Psoas muscle (tissue), 7 donors: ENCODE measurements at regions not wholly inside any gene's neighbourhood (a gene's known extent, or its start where the extent isn't known, plus 50 kb on each side); places are given as distances from the start of the nearest gene placed in this dataset.
A peak's percentile ranks its signal among the peaks of the same experiment; 100 is the strongest.

Experiments
- ATAC-seq, 4 donors: fragments of 200-7000 bp; cut with Tn5 transposase; one replicate each; pipeline ENCODE4 v1.9.1; 2020; ENCODE audit warnings: moderate library complexity in 3 of 4, mild to moderate bottlenecking in 2 of 4
- DNase-seq, 2 donors: peaks; one replicate each; pipeline ENCODE4 v3.0.0-alpha.2; 2020
- H3K27ac ChIP-seq: fragments of 200-600 bp; one replicate; pipeline ENCODE4 v1.8.0; 2022
- H3K27me3 ChIP-seq, 3 donors: fragments of 200-600 bp in 1 of 3; one replicate each; pipeline versions ENCODE4 v1.6.1 to v1.8.0; 2013 to 2022; ENCODE audit warnings: low read length in 2 of 3, mild to moderate bottlenecking in 2 of 3, moderate library complexity in 1 of 3; ENCODE audit not compliant: insufficient read depth in 3 of 3
- H3K36me3 ChIP-seq, 2 donors: fragments of 200-600 bp in 1 of 2; one replicate each; pipeline versions ENCODE4 v1.6.1 to v1.8.0; 2013 to 2022; ENCODE audit warnings: low read depth in 1 of 2, mild to moderate bottlenecking in 1 of 2, moderate library complexity in 1 of 2; ENCODE audit not compliant: insufficient read depth in 1 of 2
- H3K4me1 ChIP-seq: fragments of 200-600 bp; one replicate; pipeline ENCODE4 v1.8.0; 2022
- H3K4me3 ChIP-seq: fragments of 200-600 bp; one replicate; pipeline ENCODE4 v1.8.0; 2022; ENCODE audit warnings: mild to moderate bottlenecking
- H3K9me3 ChIP-seq: fragments of 200-600 bp; one replicate; pipeline ENCODE4 v1.8.0; 2022
- WGBS, 3 donors: extraction: QIAGEN DNeasy Blood & Tissue Kit; methylation state at CpG; one replicate each; pipeline versions ENCODE4 v1.1.6 to v1.1.7; 2013; 5-methylcytosine and 5-hydroxymethylcytosine counted together
- intact Hi-C, 2 donors: fragments of 100-400 bp; cut with DNase I; formaldehyde crosslinking; loops; one replicate each; pipeline versions ENCODE4 v1.11.0 to v1.14.2; 2022
- TF ChIP-seq, protein P1 (sequence below): fragments of 200-600 bp; IDR thresholded peaks from one replicate; pipeline ENCODE4 v1.8.0; 2022; ENCODE audit warnings: antibody characterized with exemption
- donor health status: healthy with polysubstance abuse.
- donor health status: DM: no; HTN: no; CAD: no; lungs with moderate emphysema.
- donor health status: Bipolar disorder and iron deficiency.
- donor health status: healthy.
- donor health status: DM: yes; HTN: yes; CAD: no.
- donor health status: DM: no; HTN: no; CAD: no.
- donor health status: DM: yes; HTN: yes; CAD: no.

DNA sequence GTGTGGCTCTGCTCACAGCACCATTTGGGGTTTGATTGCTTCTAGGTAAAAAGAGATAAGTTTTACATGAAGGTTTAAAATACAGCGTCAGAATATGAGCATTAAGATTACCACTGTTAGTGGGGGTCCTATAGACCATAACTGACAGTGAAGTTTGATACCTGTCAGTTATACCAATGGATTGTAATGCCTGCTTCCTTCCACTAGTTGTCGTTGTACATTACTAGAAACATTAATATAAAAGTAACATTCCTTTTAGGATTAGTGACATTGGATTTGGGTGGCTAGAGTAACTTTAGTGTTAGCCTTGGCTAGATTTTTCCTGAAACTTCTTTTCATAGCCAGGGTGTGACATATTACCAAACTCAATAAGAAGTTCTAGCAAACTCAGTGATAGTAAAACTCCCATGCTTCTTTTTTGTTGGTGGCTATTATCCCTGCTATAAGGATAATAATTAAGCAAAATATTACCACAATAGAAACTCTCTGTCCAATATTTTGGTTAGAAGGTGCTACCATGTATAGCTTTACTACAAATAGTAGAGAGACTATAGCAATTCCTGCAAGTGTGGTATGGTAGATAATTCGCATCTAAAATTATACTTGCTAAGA lies 57.1 kb downstream of the FAM181B start:
- Histone ChIP-seq H3K4me1 (no peaks in the 10 kb centered on the region), H3K36me3 (no peaks in the 10 kb centered on the region), H3K9me3 (no peaks in the 10 kb centered on the region), H3K27me3 (peaks cover 0 to 3% (median 0%) of the 10 kb centered on the region in 3 donors), H3K27ac (no peak overlapping the region), H3K4me3 (no peak overlapping the region)
- intact Hi-C loops, result no loop called here
- DNase-seq, result no peak
- TF ChIP-seq, protein P1, sequence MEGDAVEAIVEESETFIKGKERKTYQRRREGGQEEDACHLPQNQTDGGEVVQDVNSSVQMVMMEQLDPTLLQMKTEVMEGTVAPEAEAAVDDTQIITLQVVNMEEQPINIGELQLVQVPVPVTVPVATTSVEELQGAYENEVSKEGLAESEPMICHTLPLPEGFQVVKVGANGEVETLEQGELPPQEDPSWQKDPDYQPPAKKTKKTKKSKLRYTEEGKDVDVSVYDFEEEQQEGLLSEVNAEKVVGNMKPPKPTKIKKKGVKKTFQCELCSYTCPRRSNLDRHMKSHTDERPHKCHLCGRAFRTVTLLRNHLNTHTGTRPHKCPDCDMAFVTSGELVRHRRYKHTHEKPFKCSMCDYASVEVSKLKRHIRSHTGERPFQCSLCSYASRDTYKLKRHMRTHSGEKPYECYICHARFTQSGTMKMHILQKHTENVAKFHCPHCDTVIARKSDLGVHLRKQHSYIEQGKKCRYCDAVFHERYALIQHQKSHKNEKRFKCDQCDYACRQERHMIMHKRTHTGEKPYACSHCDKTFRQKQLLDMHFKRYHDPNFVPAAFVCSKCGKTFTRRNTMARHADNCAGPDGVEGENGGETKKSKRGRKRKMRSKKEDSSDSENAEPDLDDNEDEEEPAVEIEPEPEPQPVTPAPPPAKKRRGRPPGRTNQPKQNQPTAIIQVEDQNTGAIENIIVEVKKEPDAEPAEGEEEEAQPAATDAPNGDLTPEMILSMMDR, result peak; percentile 16
- ATAC-seq, result no peak
- WGBS, 3 donors, result 62 to 71% (median 63%) methylated on average over 3 of the region's 3 CpGs

DNA sequence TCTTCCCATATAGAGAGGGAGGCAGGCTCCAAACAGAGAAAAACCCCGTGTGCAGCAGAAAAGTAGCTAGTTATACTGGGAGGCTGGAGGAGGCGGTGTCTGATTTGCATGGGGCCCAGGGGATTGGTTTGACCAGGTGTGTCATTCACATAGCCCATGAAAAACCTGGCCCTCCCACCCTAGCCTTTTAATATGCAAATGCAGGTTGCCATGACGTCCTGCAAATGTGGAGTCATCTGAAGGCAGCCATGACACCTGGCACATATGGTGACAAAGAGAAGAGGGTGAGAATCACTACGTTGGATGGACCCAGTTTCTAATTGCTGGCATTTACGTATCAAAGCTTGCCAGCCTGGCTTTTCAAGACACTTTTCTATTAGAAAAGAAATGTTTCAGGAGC lies 57.8 kb downstream of the FAM181B start:
- no peak for ATAC-seq
- no peak for DNase-seq
- H3K27me3 ChIP-seq, result peaks cover 0 to 3% (median 0%) of the 10 kb centered on the region in 3 donors
- intact Hi-C loops, result no loop called here
- TF ChIP-seq, protein P1, result no peak
- H3K36me3 ChIP-seq, result no peaks in the 10 kb centered on the region
- WGBS, 3 donors, result 61 to 70% (median 68%) methylated on average over 5 of the region's 5 CpGs
- H3K4me1 ChIP-seq, result no peaks in the 10 kb centered on the region
- H3K4me3 ChIP-seq, result no peak overlapping the region
- no peaks in the 10 kb centered on the region for H3K9me3 ChIP-seq
- H3K27ac ChIP-seq, result no peak overlapping the region

DNA sequence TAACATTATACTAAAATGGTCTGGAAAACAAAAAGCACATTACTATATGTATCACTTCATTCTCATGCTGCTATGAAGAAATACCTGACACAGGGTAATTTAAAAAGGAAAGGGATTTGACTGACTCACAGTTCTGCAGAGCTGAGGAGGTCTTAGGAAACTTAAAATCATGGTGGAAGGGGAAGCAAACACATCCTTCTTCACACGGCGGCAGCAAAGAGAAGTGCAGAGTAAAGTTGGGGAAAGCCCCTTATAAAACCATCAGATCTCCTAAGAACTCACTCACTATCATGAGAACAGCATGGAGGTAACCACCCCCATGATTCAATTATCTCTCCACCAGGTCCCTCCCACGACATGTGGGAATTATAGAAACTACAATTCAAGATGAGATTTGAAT lies 60.0 kb downstream of the FAM181B start:
- Histone ChIP-seq H3K36me3 (no peaks in the 10 kb centered on the region), H3K27me3 (peaks cover 0 to 3% (median 0%) of the 10 kb centered on the region in 3 donors), H3K27ac (no peak overlapping the region), H3K9me3 (no peaks in the 10 kb centered on the region), H3K4me3 (no peak overlapping the region), H3K4me1 (no peaks in the 10 kb centered on the region)
- TF ChIP-seq, protein P1, result no peak
- 73 to 77% (median 75%) methylated on average over 3 of the region's 3 CpGs for WGBS, 3 donors
- intact Hi-C loops, result no loop called here
- no peak for ATAC-seq
- no peak for DNase-seq

DNA sequence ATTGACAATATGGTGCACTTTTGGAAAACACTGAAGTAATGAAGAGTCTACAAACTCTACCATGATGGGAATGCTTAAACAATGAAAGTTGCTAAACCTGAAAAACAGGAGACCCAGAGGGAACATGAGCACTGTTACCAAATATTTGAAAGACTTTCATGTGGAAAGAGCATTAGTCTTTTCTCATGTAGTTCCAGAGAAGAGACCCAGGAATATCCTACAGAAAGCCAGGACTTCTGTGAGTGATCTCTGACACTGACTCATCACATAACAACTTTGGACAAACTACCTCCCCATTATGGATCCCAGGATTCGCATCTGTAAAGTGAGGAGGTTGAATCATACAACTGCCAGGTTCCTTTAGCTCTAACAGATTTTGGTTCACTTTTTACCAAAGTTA lies 62.2 kb downstream of the FAM181B start:
- 80 to 89% (median 89%) methylated on average over 1 of the region's 1 CpG for WGBS, 3 donors
- H3K36me3 ChIP-seq, result no peaks in the 10 kb centered on the region
- H3K4me1 ChIP-seq, result no peaks in the 10 kb centered on the region
- no peak overlapping the region for H3K4me3 ChIP-seq
- no peaks in the 10 kb centered on the region for H3K9me3 ChIP-seq
- TF ChIP-seq, protein P1, result no peak
- H3K27ac ChIP-seq, result no peak overlapping the region
- DNase-seq, result no peak
- intact Hi-C loops, result no loop called here
- H3K27me3 ChIP-seq, result peaks cover 0 to 3% (median 0%) of the 10 kb centered on the region in 3 donors
- no peak for ATAC-seq

GRCh38 chr11:82663535-82663934 lies 70.1 kb downstream of the FAM181B start:
- H3K4me3 ChIP-seq, result no peak overlapping the region
- peaks cover 0 to 2% (median 0%) of the 10 kb centered on the region in 3 donors for H3K27me3 ChIP-seq
- no peak overlapping the region for H3K27ac ChIP-seq
- TF ChIP-seq, protein P1, result no peak
- DNase-seq (no peak), ATAC-seq (no peak)
- no peaks in the 10 kb centered on the region for H3K4me1 ChIP-seq
- intact Hi-C loops, result no loop called here
- H3K36me3 ChIP-seq, result no peaks in the 10 kb centered on the region
- 60 to 70% (median 61%) methylated on average over 1 of the region's 1 CpG for WGBS, 3 donors
- H3K9me3 ChIP-seq, result no peaks in the 10 kb centered on the region
